Smooth muscle cell of the brain vasculature (primary cell): ENCODE measurements at regions not wholly inside any gene's neighbourhood (a gene's known extent, or its start where the extent isn't known, plus 50 kb on each side); places are given as distances from the start of the nearest gene placed in this dataset.

ENCODE experiments used
- DNase-seq: peaks from one replicate; pipeline ENCODE4 v3.0.0-alpha.2; 2012; ENCODE audit warnings: low read depth, low spot score

- no peak for DNase-seq
These were observed 86.4 kb upstream of the OTOS start for GRCh38 chr2:240226672-240227537.

GRCh38 chr2:240227538-240228428 lies 87.3 kb upstream of the OTOS start:
- no peak for DNase-seq

- no peak for DNase-seq
These were observed 88.5 kb upstream of the OTOS start for GRCh38 chr2:240229005-240229404.

GRCh38 chr2:240229603-240230235 lies 89.3 kb upstream of the OTOS start:
- no peak for DNase-seq

GRCh38 chr2:240230291-240230931 lies 90.0 kb upstream of the OTOS start:
- DNase-seq = no peak

- no peak for DNase-seq
These were observed 91.4 kb upstream of the OTOS start for GRCh38 chr2:240231838-240232244.

- DNase-seq = no peak
These were observed 91.9 kb upstream of the OTOS start for GRCh38 chr2:240232264-240232915.

- no peak for DNase-seq
These were observed 92.8 kb upstream of the OTOS start for GRCh38 chr2:240232961-240233884.

GRCh38 chr2:240233885-240234502 lies 93.5 kb upstream of the OTOS start:
- DNase-seq = no peak

GRCh38 chr2:240234503-240234951 lies 94.1 kb upstream of the OTOS start:
- DNase-seq = no peak

GRCh38 chr2:240235149-240235803 lies 94.8 kb upstream of the OTOS start:
- no peak for DNase-seq

GRCh38 chr2:240235811-240236210 lies 95.4 kb upstream of the OTOS start:
- DNase-seq = no peak

GRCh38 chr2:240236217-240237111 lies 96.0 kb upstream of the OTOS start:
- no peak for DNase-seq

GRCh38 chr2:240237609-240238174 lies 97.2 kb upstream of the OTOS start:
- no peak for DNase-seq

GRCh38 chr2:240238201-240238600 lies 97.7 kb upstream of the OTOS start:
- no peak for DNase-seq

- DNase-seq = no peak
These were observed 98.3 kb upstream of the OTOS start for GRCh38 chr2:240238786-240239185.

GRCh38 chr2:240239325-240239724 lies 98.9 kb upstream of the OTOS start:
- no peak for DNase-seq
